GM23338 (cell line): ENCODE measurements at regions not wholly inside any gene's neighbourhood (a gene's known extent, or its start where the extent isn't known, plus 50 kb on each side); places are given as distances from the start of the nearest gene placed in this dataset.

Experiments used
- ATAC-seq: fragments of 200-7000 bp; cut with Tn5 transposase; 3 replicates; pipeline ENCODE4 v1.9.1; 2020
- DNase-seq: peaks from one replicate; pipeline ENCODE4 v3.0.0-alpha.2; 2015; ENCODE audit warnings: low spot score
- H2AFZ ChIP-seq: fragments of 200-600 bp; sonication (generic); 2 replicates; pipeline ENCODE4 v1.8.0; 2016; ENCODE audit warnings: antibody characterized with exemption, mild to moderate bottlenecking, moderate library complexity
- H3F3A ChIP-seq: fragments of 200-600 bp; sonication (generic); replicated peaks from 2 replicates; pipeline ENCODE4 v1.8.0; 2017; ENCODE audit warnings: antibody characterized with exemption, mixed run types, low read depth
- H3K27ac ChIP-seq: fragments of 200-600 bp; sonication (generic); 2 replicates; pipeline ENCODE4 v1.6.1; 2016; ENCODE audit warnings: low read depth
- H3K27me3 ChIP-seq: fragments of 200-600 bp; sonication (generic); 2 replicates; pipeline ENCODE4 v1.8.0; 2016; ENCODE audit warnings: mild to moderate bottlenecking, mixed run types, moderate library complexity; ENCODE audit not compliant: insufficient read depth
- H3K36me3 ChIP-seq: fragments of 200-600 bp; sonication (generic); 2 replicates; pipeline ENCODE4 v1.8.0; 2016; ENCODE audit warnings: mild to moderate bottlenecking; ENCODE audit not compliant: insufficient read depth
- H3K4me1 ChIP-seq: fragments of 200-600 bp; sonication (generic); 2 replicates; pipeline ENCODE4 v1.8.0; 2016; ENCODE audit warnings: mild to moderate bottlenecking, moderate library complexity; ENCODE audit not compliant: insufficient read depth
- H3K4me2 ChIP-seq: fragments of 200-600 bp; sonication (generic); 2 replicates; pipeline ENCODE4 v1.7.1; 2017; ENCODE audit warnings: mixed run types
- H3K4me3 ChIP-seq: fragments of 200-600 bp; sonication (generic); 2 replicates; pipeline ENCODE4 v1.6.1; 2016; ENCODE audit warnings: mixed run types
- H3K79me2 ChIP-seq: fragments of 200-600 bp; sonication (generic); replicated peaks from 2 replicates; pipeline ENCODE4 v1.8.0; 2017; ENCODE audit warnings: mild to moderate bottlenecking; ENCODE audit not compliant: insufficient read depth
- H3K9me2 ChIP-seq: fragments of 200-600 bp; sonication (generic); 2 replicates; pipeline ENCODE4 v1.8.0; 2017; ENCODE audit not compliant: insufficient read depth
- H4K20me1 ChIP-seq: fragments of 200-600 bp; sonication (generic); replicated peaks from 2 replicates; pipeline ENCODE4 v1.8.0; 2017; ENCODE audit warnings: mild to moderate bottlenecking; ENCODE audit not compliant: insufficient read depth
- H3K27ac Mint-ChIP-seq: 2 replicates; pipeline ENCODE4 v1.8.0; 2020; ENCODE audit warnings: inconsistent platforms, mild to moderate bottlenecking, moderate library complexity, mixed read lengths
- H3K27me3 Mint-ChIP-seq: 3 replicates; pipeline ENCODE4 v1.8.0; 2022; ENCODE audit warnings: low read depth, mild to moderate bottlenecking, moderate library complexity, mixed read lengths, inconsistent platforms; ENCODE audit not compliant: insufficient read depth, poor library complexity
- H3K36me3 Mint-ChIP-seq: 3 replicates; pipeline ENCODE4 v1.8.0; 2021; ENCODE audit warnings: low read depth, mild to moderate bottlenecking, inconsistent platforms, moderate library complexity, mixed read lengths
- H3K4me1 Mint-ChIP-seq: 3 replicates; pipeline ENCODE4 v1.8.0; 2020; ENCODE audit warnings: mild to moderate bottlenecking, inconsistent platforms, mixed read lengths
- H3K4me3 Mint-ChIP-seq: 3 replicates; pipeline ENCODE4 v1.8.0; 2021; ENCODE audit warnings: moderate library complexity, mild to moderate bottlenecking, inconsistent platforms, mixed read lengths
- H3K9me3 Mint-ChIP-seq: 3 replicates; pipeline ENCODE4 v1.8.0; 2020; ENCODE audit warnings: moderate library complexity, mild to moderate bottlenecking, inconsistent platforms, mixed read lengths
- CREB1 ChIP-seq: fragments of 250-450 bp; sonication (Bioruptor Pico); IDR thresholded peaks from 2 replicates; pipeline ENCODE4 v1.5.0; 2020; ENCODE audit warnings: low read depth, mild to moderate bottlenecking, moderate library complexity
- CTCF ChIP-seq, 2 experiments: fragments of 200-600 bp in 1 of 2; sonication (generic) in 1 of 2; conservative IDR thresholded peaks; 2 replicates each; pipeline versions ENCODE4 v1.5.1 to v1.6.1; 2016 to 2017; ENCODE audit warnings: antibody characterized with exemption in 2 of 2, low read depth in 2 of 2, mild to moderate bottlenecking in 2 of 2, moderate library complexity in 1 of 2
- EZH2 ChIP-seq: fragments of 200-600 bp; sonication (generic); IDR thresholded peaks from one replicate; pipeline ENCODE4 v1.8.0; 2017; ENCODE audit warnings: antibody characterized with exemption, mild to moderate bottlenecking, low read depth; ENCODE audit not compliant: unreplicated experiment
- EZH2phosphoT487 ChIP-seq: fragments of 200-600 bp; sonication (generic); IDR thresholded peaks from one replicate; pipeline ENCODE4 v1.8.1; 2018; ENCODE audit warnings: antibody characterized with exemption; ENCODE audit not compliant: unreplicated experiment
- JUNB ChIP-seq: IDR thresholded peaks from one replicate; pipeline ENCODE4 v1.6.1; 2016; ENCODE audit warnings: antibody characterized with exemption; ENCODE audit not compliant: unreplicated experiment
- NANOG ChIP-seq: IDR thresholded peaks from 2 replicates; pipeline ENCODE4 v1.6.1; 2016; ENCODE audit warnings: antibody characterized with exemption, borderline replicate concordance
- POLR2AphosphoS5 ChIP-seq: IDR thresholded peaks from 2 replicates; pipeline ENCODE4 v1.6.1; 2016; ENCODE audit warnings: antibody characterized with exemption, low read depth
- STAT1 ChIP-seq: IDR thresholded peaks from one replicate; pipeline ENCODE4 v1.6.1; 2016; ENCODE audit warnings: antibody characterized with exemption; ENCODE audit not compliant: unreplicated experiment
- ZNF114 ChIP-seq: fragments of 250-450 bp; sonication (Bioruptor Pico); IDR thresholded peaks from 2 replicates; pipeline ENCODE4 v1.5.0; 2020; ENCODE audit warnings: mild to moderate bottlenecking, moderate library complexity
- ZNF331 ChIP-seq: fragments of 250-450 bp; sonication (Bioruptor Pico); IDR thresholded peaks from 2 replicates; pipeline ENCODE4 v1.5.0; 2020; ENCODE audit warnings: low read depth, mild to moderate bottlenecking, moderate library complexity
- TF ChIP-seq, protein P1 (sequence below): fragments of 250-450 bp; sonication (Bioruptor Pico); IDR thresholded peaks from 2 replicates; pipeline ENCODE4 v1.5.0; 2020; ENCODE audit warnings: mild to moderate bottlenecking, moderate library complexity
- TF ChIP-seq, protein P2 (sequence below): IDR thresholded peaks from 2 replicates; pipeline ENCODE4 v1.6.1; 2016; ENCODE audit warnings: antibody characterized with exemption
- TF ChIP-seq, protein P3 (sequence below): IDR thresholded peaks from one replicate; pipeline ENCODE4 v1.6.1; 2018; ENCODE audit warnings: antibody characterized with exemption; ENCODE audit not compliant: unreplicated experiment

- Histone ChIP-seq H3K27ac (no peak overlapping the region), H3K36me3 (no peaks in the 10 kb centered on the region), H3K27me3 (peaks cover 3% of the 10 kb centered on the region; the same call in 1 of the 2 replicates), H4K20me1 (no peaks in the 10 kb centered on the region), H2AFZ (no peak overlapping the region), H3K4me1 (no peaks in the 10 kb centered on the region), H3F3A (no peaks in the 10 kb centered on the region), H3K4me3 (no peak overlapping the region), H3K79me2 (no peaks in the 10 kb centered on the region), H3K9me2 (no peaks in the 10 kb centered on the region), H3K4me2 (no peak overlapping the region)
- Mint-ChIP-seq H3K27me3 (peaks cover 2% of the 10 kb centered on the region), H3K4me1 (peaks cover under 1% of the 10 kb centered on the region), H3K4me3 (no peak overlapping the region), H3K9me3 (no peaks in the 10 kb centered on the region), H3K27ac (no peak overlapping the region), H3K36me3 (no peaks in the 10 kb centered on the region; the same call in 2 of the 3 replicates)
- no peak for ATAC-seq
- no peak for DNase-seq
- no peak for TF ChIP-seq ZNF114 (CRISPR knock-in tag)
- TF ChIP-seq, protein P1, sequence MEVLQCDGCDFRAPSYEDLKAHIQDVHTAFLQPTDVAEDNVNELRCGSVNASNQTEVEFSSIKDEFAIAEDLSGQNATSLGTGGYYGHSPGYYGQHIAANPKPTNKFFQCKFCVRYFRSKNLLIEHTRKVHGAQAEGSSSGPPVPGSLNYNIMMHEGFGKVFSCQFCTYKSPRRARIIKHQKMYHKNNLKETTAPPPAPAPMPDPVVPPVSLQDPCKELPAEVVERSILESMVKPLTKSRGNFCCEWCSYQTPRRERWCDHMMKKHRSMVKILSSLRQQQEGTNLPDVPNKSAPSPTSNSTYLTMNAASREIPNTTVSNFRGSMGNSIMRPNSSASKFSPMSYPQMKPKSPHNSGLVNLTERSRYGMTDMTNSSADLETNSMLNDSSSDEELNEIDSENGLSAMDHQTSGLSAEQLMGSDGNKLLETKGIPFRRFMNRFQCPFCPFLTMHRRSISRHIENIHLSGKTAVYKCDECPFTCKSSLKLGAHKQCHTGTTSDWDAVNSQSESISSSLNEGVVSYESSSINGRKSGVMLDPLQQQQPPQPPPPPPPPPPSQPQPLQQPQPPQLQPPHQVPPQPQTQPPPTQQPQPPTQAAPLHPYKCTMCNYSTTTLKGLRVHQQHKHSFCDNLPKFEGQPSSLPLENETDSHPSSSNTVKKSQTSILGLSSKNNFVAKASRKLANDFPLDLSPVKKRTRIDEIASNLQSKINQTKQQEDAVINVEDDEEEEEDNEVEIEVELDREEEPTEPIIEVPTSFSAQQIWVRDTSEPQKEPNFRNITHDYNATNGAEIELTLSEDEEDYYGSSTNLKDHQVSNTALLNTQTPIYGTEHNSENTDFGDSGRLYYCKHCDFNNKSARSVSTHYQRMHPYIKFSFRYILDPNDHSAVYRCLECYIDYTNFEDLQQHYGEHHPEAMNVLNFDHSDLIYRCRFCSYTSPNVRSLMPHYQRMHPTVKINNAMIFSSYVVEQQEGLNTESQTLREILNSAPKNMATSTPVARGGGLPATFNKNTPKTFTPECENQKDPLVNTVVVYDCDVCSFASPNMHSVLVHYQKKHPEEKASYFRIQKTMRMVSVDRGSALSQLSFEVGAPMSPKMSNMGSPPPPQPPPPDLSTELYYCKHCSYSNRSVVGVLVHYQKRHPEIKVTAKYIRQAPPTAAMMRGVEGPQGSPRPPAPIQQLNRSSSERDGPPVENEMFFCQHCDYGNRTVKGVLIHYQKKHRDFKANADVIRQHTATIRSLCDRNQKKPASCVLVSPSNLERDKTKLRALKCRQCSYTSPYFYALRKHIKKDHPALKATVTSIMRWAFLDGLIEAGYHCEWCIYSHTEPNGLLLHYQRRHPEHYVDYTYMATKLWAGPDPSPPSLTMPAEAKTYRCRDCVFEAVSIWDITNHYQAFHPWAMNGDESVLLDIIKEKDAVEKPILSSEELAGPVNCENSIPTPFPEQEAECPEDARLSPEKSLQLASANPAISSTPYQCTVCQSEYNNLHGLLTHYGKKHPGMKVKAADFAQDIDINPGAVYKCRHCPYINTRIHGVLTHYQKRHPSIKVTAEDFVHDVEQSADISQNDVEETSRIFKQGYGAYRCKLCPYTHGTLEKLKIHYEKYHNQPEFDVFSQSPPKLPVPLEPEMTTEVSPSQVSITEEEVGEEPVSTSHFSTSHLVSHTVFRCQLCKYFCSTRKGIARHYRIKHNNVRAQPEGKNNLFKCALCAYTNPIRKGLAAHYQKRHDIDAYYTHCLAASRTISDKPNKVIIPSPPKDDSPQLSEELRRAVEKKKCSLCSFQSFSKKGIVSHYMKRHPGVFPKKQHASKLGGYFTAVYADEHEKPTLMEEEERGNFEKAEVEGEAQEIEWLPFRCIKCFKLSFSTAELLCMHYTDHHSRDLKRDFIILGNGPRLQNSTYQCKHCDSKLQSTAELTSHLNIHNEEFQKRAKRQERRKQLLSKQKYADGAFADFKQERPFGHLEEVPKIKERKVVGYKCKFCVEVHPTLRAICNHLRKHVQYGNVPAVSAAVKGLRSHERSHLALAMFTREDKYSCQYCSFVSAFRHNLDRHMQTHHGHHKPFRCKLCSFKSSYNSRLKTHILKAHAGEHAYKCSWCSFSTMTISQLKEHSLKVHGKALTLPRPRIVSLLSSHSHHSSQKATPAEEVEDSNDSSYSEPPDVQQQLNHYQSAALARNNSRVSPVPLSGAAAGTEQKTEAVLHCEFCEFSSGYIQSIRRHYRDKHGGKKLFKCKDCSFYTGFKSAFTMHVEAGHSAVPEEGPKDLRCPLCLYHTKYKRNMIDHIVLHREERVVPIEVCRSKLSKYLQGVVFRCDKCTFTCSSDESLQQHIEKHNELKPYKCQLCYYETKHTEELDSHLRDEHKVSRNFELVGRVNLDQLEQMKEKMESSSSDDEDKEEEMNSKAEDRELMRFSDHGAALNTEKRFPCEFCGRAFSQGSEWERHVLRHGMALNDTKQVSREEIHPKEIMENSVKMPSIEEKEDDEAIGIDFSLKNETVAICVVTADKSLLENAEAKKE = no peak
- no peak for TF ChIP-seq JUNB
- TF ChIP-seq EZH2 = no peak
- no peak for TF ChIP-seq CTCF (conservative IDR thresholded peaks at IDR 0.05; ENCODE audit: low read depth in 2 of 2)
- no peak for TF ChIP-seq STAT1
- TF ChIP-seq EZH2phosphoT487 = no peak
- TF ChIP-seq, protein P2, sequence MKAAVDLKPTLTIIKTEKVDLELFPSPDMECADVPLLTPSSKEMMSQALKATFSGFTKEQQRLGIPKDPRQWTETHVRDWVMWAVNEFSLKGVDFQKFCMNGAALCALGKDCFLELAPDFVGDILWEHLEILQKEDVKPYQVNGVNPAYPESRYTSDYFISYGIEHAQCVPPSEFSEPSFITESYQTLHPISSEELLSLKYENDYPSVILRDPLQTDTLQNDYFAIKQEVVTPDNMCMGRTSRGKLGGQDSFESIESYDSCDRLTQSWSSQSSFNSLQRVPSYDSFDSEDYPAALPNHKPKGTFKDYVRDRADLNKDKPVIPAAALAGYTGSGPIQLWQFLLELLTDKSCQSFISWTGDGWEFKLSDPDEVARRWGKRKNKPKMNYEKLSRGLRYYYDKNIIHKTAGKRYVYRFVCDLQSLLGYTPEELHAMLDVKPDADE = no peak
- TF ChIP-seq ZNF331 (CRISPR knock-in tag) = no peak
- TF ChIP-seq CREB1 (CRISPR knock-in tag) = no peak
- no peak for TF ChIP-seq NANOG
- no peak for TF ChIP-seq POLR2AphosphoS5
- TF ChIP-seq, protein P3, sequence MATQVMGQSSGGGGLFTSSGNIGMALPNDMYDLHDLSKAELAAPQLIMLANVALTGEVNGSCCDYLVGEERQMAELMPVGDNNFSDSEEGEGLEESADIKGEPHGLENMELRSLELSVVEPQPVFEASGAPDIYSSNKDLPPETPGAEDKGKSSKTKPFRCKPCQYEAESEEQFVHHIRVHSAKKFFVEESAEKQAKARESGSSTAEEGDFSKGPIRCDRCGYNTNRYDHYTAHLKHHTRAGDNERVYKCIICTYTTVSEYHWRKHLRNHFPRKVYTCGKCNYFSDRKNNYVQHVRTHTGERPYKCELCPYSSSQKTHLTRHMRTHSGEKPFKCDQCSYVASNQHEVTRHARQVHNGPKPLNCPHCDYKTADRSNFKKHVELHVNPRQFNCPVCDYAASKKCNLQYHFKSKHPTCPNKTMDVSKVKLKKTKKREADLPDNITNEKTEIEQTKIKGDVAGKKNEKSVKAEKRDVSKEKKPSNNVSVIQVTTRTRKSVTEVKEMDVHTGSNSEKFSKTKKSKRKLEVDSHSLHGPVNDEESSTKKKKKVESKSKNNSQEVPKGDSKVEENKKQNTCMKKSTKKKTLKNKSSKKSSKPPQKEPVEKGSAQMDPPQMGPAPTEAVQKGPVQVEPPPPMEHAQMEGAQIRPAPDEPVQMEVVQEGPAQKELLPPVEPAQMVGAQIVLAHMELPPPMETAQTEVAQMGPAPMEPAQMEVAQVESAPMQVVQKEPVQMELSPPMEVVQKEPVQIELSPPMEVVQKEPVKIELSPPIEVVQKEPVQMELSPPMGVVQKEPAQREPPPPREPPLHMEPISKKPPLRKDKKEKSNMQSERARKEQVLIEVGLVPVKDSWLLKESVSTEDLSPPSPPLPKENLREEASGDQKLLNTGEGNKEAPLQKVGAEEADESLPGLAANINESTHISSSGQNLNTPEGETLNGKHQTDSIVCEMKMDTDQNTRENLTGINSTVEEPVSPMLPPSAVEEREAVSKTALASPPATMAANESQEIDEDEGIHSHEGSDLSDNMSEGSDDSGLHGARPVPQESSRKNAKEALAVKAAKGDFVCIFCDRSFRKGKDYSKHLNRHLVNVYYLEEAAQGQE = no peak
Measured at GRCh38 chr1:110785612-110786011, 87.3 kb upstream of the CD53 start.
